HG02970 (cell line): ENCODE measurements at regions not wholly inside any gene's neighbourhood (a gene's known extent, or its start where the extent isn't known, plus 50 kb on each side); places are given as distances from the start of the nearest gene placed in this dataset.

ENCODE experiments used
- ATAC-seq: cut with Tn5 transposase; IDR thresholded peaks from one replicate; pipeline ENCODE4 v1.9.1; 2021; ENCODE audit warnings: mild to moderate bottlenecking, moderate library complexity, moderate number of reproducible peaks; ENCODE audit not compliant: unreplicated experiment, low FRiP score

DNA sequence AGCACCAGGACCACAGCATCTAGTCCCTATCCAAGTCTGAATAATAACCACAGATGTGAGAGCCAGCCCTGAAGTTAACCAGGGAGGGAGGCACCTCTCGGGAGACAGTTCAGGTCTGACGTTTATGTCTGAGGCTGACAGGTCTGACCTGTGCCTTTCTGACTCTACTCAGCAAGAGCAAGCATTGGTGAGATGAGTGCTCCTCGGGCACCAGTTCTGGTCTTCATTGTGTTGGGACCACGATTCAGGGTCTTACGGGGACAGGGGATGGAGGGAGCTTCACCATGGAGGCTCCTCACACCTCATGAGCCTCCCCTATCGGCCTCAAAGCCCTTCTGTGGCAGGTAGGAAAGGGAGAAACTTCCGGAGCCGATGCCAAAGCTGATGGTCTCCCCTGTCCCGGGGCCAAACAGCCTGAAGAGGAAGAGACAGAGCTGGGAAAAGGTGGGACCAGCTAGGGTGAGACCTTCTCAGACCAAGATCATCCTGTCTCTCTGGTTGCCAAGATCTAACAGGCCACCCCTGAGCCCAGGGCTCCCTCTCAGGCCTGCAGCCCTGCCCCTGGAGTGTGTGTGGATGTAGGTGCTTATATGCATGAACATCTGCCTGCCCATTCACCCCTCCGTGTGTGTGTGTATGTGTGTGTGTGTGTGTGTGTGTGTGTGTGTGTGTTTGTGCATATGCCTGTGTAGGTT, 170.5 kb downstream of the VEGFA start:
- no peak for ATAC-seq

- no peak for ATAC-seq
Observed at GRCh38 chr6:43940071-43940392, 170.0 kb downstream of the VEGFA start.

DNA sequence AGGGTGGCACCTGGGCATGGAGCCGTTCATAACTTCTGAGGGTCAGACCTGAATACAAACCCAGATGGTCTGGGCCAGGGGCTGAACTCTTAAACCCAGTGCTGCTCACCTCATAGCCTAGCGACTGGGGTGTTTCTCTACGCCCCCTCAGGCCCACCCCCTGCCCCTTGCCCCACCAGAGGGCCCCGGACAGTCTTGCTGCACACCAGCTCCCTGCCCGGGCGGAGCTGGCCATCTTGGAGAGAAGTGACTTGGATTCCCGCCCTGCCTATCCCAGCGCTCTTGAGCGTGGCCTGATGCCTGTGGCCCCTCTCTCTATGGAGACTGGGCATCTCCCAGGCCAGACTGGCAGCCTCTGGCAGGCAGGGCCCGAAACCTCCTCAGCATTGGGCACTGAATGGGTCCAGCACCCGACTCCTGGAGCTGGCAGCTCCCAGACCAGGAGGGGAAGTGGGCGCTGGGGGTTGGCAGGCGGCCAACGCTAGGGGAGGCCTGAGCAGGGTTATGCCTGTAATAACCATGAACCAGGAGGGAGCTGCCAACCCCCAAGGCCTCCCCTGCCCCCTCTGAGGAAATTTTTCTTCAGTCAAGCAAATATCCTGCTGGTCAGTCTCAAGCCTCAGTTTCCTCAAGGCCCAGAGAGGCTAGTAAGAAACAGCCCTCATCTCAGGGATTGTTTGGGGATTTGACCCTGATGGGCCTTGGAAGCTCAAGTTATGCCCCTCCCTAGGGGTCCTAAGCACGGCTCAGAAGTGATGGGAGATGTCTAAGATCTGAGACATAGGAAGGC, 169.5 kb downstream of the VEGFA start:
- ATAC-seq = no peak

- no peak for ATAC-seq
Observed at GRCh38 chr6:43938178-43939105, 168.4 kb downstream of the VEGFA start.

DNA sequence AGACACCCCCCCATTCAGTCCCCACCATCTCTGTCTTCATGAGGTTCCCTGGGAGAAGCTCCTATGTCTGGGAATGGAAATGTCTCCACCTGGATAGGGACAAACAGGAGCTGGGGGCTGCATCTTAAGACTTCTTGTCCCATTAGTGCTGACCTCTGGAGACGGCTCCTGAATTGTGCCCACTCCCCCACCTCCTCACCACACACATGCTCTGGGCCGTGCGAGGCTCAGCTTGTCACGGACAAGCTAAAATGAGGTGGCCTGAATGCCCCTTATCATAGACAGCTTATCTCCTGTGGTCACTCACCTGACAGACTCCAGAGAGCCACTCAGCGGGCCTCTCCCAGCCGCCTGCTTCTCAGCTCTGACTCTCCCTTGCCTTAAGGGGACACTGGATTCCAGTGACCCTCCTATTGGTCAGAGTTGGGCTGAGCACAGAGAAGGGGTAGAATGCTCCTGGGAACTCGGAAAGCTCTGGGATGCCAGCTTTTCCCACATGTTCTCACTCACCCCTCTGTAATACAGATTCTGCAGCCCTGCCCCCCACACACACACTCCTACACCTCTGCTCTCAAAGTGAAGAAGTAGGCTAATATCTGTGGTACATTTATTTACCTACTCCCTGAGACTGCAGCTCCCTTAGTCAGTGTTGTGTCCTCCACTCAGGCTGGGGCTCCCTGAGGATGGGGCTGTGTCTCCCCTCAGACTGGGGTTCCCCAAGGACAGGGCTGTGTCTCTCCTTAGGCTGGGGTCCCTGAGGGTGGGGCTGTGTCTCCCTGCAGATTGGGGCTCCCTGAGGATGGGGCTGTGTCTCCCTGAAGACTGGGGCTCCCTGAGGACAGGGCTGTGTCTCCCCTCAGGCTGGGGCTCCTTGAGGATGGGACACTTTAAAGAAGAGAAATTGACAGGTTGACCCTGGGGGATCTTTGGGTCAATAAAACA, 167.5 kb downstream of the VEGFA start:
- no peak for ATAC-seq

- ATAC-seq = no peak
Observed at GRCh38 chr6:43936476-43936875, 166.5 kb downstream of the VEGFA start.

- no peak for ATAC-seq
Observed at GRCh38 chr6:43935921-43936439, 166.0 kb downstream of the VEGFA start.

- ATAC-seq = no peak
Observed at GRCh38 chr6:43934803-43935602, 165.0 kb downstream of the VEGFA start.

DNA sequence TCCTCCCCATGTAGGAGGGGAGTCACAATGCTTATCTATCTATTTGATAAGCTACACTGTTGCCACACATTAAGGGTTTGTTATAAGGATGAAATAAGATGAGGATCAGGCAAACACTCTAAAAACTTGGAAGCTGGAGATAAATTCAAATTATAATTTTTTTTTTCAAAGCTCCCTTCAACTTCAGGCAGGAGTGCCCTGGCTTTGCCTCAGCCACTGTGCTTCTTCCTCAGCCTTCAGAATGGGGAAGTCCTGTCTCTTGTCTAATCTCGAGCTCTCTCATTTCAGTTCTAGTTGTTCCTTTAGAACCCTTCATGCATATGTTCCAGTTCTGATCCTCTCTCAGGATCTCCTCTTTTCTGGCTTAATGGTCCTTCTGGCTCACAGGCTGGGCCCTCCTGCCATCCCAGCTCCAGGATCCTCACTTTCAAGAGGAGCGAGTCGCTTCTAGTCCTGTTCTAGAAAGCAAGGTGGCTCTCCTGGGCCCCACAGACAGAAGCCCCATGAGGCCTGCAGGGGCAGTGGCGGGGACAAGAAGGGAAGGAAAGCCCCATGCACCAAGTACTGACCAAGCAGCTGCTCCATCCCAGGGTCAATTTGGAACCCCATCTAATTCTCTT, 164.3 kb downstream of the VEGFA start:
- no peak for ATAC-seq

DNA sequence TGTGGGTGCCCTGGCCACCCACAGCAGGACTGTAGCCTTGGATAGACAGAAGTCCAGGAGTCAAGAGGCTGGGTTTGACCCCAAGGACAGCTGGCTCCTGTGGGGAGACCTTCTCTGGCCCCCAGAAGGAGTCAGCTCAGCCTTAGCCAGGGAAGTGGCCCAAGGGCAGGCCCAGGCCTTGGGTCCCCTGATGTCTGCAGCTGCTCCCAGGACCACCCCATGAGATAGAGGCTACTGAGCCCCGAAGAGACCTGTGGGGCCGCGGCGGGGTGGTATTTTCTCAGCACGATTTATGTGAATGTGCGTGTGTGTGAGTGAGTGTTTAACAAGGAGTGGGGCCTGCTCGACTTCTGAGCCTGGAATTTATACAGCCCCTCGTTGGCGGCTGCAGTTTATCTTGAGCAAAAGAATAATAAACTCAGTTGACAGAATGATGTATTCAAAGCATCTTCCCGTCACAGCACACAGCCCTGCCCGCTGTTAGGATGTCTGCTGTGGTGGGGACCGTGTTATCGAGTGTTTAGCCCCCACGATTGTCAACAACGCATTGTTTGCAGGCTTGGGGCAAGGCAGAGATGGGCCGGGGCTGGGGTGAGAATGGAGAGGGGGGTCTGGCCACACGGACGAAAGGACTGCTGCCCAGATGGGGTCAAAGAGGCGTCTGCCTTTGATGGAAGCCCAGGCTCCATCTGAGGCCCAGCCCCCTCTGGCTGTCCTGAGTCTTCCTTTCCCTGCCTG, 163.3 kb downstream of the VEGFA start:
- ATAC-seq = no peak

- ATAC-seq = no peak
Observed at GRCh38 chr6:43932259-43933147, 162.5 kb downstream of the VEGFA start.

DNA sequence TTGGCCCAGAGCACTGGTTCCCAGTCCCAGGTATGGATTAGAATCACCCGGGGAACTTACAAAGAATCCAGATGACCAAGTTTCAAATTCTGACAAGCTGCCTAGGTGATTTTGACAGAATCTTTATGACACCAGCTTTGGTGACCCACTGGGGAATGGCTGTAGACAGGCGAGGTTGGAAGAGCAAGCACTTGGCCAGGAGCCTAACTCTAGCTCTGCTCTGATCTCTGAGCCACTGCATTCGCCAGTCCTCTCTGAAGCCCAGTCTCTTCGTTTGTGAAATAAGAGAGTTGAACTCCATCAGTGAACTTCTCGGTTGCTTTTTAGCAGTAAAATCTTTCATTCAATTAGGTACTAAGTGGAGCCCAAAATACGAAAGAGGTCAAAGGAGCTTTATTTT, 161.2 kb downstream of the VEGFA start:
- no peak for ATAC-seq

DNA sequence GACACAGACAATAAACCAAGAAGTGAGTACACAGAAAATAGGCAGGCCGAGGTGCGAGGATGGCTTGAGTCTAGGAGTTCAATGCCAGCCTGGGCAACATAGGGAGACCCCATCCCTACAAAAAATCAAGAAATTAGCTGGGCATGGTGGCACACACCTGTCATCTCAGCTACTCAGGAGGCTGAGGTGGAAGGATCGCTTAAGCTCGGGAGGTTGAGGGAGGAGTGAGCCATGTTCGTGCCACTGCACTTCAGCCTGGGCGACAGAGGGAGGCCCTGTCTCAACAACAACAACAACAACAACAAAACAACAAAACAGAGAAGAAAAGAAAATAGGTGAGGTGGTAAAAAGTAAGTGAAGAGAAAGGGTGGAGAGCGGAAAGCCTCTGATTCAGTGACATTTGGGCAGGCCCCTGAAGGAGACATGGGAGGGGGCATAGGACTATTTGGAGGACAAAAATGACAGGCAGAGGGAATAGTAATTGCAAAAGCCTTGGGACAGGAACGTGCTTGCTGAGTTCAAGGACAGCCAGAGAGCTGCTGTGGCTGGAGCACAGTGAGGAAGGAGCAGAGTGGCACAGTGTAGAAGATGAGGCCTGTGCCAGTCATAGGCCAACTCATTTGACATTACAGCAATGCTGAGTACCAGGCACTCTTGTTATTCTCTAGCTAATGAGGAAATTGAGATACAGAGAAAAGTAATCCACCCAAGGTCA, 160.6 kb downstream of the VEGFA start:
- ATAC-seq = no peak

DNA sequence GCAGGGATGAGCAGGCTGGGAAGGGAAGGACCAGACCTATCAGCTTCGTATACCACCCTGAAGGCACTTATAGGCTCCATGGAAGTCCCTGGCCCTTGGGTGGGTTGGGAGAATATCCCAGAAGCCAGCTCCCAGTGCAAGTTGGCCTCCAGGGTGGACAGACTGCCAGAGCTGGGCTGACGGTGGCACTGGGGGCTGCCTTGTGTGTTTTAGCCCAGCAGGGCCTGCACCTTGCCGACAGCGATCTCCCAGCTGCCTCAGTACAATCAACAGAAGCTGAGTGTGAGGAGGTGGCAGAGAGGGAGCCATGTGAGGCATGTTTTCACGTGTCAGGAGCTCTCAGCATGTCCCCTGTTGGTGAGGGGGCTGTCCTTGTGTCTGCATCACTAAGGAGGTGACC, 159.5 kb downstream of the VEGFA start:
- ATAC-seq = no peak

- no peak for ATAC-seq
Observed at GRCh38 chr6:43927532-43928210, 157.7 kb downstream of the VEGFA start.
